HG02884 (cell line): ENCODE measurements at regions not wholly inside any gene's neighbourhood (a gene's known extent, or its start where the extent isn't known, plus 50 kb on each side); places are given as distances from the start of the nearest gene placed in this dataset.
"Not testable (repeated sequence)": the region's sequence is repeated elsewhere in the genome, so short reads cannot be mapped to it uniquely, and the experiment has no call there.

Experiments
- ATAC-seq: cut with Tn5 transposase; IDR thresholded peaks from one replicate; pipeline ENCODE4 v1.9.1; 2021; ENCODE audit warnings: mild to moderate bottlenecking, moderate library complexity; ENCODE audit not compliant: unreplicated experiment

- no peak for ATAC-seq
These were observed 109.2 kb downstream of the GJA1 start for GRCh38 chr6:121544691-121545090.

DNA sequence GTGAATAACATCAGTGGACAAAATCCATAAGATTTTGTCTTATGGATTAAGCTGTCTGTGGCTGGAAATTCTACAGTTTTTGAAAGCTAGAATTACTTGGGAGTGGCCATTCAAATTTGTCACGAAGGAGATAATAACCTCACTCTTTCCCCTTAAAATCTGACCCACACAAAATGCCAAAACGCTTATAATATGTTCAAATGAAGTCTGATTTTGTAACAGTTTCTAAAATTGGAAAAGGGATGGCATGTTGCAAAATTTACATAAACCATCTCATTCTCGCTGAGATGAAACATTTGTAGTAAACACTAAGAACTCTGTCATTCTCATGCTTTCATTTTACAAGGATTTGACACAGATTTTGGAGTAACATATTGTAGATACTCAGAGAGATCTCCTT, 112.7 kb downstream of the GJA1 start:
- no peak for ATAC-seq

GRCh38 chr6:121549736-121550135, 114.3 kb downstream of the GJA1 start:
- ATAC-seq: no peak

DNA sequence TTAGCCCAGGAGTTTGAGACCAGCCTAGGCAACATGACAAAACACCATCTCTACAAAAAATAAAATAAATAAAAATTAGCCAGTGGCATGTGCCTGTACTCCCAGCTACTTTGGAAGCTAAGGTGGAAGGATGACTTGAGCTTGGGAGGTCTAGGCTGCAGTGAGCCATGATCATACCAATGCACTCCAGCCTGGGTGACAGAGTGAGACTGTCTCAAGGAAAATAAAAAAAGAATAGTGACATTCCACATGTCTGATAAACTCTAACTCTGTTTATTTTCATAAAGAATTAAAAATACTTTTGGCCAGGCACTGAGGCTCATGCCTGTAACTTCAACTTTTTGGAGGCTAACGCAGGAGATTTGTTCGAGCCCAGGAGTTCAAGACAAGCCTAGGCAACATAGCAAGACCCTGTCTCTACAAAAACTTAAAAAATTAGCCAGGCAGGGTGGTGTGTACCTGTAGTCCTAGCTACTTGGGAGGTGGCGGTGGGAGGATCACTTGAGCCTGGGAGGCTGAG, 115.1 kb downstream of the GJA1 start:
- ATAC-seq: no peak

DNA sequence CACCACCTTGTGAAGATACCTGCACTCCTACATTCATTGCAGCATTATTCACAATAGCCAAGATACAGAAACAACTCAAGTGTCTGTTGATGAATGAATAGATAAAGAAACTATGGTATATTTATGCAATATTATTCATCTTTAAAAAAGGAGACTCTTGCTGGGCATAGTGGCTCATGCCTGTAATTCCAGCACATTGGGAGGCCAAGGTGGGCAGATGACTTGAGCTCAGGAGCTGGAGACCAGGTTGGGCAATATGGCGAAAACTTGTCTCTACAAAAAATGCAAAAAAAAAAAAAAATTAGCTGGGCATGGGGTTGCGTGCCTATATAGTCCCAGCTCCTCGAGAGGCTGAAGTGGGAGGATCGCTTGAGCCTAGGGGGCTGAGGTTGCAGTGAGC, 119.8 kb downstream of the GJA1 start:
- no peak for ATAC-seq

- not testable (repeated sequence) for ATAC-seq
These were observed 120.7 kb downstream of the GJA1 start for GRCh38 chr6:121556149-121556548.

DNA sequence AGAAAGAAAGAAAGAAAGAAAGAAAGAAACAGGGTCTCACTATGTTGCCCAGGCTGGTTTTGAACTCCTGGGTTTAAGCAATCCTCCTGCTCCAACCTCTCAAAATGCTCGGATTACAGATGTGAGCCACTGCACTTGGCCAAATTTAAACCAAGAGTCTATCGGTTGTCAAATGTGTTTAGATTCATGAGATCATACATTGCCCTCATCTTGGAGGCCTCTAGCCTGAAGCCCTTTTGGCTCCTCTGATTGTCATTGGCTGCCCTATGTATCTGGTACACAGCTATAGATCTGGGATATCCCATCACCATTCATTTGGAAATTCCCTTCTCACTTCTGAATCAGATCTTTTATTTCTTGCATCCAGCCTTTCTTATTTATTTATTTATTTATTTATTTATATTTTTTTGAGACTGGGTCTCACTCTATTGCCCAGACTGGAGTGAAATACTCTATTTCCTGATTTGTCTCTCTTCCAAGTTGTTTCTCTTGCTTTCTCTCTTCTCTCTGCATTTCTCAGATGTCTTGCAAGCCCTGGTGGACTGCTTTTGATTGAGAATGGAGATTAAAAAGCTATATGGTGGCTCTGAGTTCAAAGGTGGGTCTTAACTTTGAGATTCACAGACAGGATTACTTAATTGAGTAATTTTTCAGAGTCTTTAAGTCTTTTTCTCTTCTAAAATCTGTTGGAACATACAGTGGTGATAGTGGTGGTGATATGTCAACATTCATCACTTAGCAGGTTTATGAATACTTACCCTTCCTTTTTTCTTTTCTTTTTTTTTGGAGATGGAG, 121.9 kb downstream of the GJA1 start:
- ATAC-seq: no peak

DNA sequence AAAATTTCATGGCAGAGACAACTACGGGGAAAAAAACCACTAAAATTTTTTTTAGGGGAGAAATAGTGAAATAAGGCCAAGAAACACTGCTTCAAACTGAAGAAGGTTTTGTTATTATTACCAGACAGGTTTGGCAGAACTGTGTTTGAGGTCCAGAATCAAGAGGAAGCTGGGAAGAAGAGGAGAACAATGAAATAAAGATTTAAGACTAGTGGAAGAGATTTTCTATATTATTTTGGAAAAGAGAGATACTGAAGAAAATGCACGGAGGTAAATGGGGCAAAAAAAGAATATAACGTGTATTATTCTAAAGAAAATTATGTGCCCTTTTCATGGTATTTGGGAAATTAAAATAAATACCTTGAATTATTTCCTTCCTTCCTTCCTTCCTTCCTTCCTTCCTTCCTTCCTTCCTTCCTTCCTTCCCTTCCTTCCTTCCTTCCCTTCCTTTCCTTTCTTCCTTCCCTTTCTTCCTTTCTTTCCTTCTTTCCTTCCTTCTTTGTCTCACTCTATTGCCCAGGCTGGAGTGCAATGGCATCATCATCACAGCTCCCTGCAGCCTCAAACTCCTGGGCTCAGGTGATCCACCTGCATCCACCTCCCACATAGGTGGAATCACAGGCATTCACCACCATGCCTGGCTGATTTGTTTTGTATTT, 124.3 kb downstream of the GJA1 start:
- ATAC-seq: no peak

GRCh38 chr6:121560476-121560875, 125.0 kb downstream of the GJA1 start:
- no peak for ATAC-seq

DNA sequence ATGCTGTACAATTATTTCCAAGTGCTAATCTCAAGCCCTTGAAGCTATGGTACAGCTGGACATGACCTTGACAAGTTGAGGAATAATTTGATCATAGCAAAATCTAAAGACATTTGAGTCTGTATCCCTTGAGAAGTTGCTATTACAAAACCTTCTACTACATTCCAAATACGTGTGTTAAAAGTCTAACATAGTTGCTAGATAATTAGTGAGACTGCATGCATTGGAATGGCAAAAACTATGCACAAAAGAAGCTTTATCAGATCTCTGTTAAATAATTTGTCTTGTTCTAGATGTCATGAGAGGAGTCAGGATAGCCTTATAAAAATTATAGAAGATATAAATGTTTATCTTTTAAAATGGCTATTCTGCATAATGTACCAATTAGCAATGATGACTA, 127.8 kb downstream of the GJA1 start:
- no peak for ATAC-seq

DNA sequence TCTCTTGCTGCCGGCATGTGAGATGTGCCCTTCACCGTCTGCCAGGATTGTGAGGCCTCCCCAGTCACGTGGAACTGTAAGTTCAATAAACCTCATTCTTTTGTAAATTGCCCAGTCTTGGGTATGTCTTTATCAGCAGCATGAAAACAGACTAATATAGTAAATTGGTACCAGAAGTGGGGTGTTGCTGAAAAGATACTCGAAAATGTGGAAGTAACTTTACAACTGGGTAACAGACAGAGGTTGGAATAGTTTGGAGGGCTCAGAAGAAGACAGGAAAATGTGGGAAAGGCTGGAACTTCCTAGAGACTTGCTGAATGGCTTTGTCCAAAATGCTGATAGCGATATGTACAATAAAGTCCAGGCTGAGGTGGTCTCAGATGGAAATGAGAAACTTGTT, 129.1 kb downstream of the GJA1 start:
- ATAC-seq: not testable (repeated sequence)

DNA sequence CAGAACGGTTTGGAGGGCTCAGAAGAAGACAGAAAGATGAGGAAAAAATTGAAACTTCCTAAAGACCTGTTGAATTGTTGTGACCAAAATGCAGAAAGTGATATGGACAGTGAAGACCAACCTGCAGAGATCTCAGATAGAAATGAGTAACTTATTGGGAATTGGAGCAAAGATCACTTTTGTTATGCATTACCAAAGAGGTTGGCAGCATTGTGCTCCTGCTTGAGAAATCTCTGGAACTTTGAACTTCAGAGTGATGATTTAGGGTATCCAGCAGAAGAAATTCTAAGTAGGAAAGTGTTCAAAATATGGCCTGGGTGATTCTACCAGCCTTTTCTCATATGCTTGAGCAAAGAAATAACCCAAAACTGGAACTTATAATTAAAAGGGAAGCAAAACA, 136.0 kb downstream of the GJA1 start:
- ATAC-seq: no peak

- ATAC-seq: no peak
These were observed 138.0 kb downstream of the GJA1 start for GRCh38 chr6:121573481-121573880.

DNA sequence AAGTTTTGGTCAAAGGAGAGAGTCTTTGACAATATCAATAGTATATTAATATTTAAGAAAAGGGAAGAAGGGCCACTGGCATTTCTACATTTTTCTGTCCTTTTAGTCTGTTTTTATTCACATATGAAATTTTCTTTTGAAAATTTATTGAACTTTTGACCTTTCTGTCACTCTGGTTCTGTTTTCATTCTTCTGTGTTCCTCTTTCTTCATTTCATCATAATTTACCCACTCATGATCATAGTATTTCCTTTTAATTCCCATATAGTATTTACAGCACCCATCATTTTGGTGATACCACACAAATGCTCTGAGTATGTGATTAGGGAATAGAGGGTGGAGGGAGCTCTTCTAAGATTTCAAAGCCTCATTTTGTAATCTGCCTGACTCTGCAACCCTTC, 142.8 kb downstream of the GJA1 start:
- no peak for ATAC-seq

GRCh38 chr6:121579478-121579877, 144.0 kb downstream of the GJA1 start:
- no peak for ATAC-seq

GRCh38 chr6:121581327-121581726, 145.9 kb downstream of the GJA1 start:
- no peak for ATAC-seq

DNA sequence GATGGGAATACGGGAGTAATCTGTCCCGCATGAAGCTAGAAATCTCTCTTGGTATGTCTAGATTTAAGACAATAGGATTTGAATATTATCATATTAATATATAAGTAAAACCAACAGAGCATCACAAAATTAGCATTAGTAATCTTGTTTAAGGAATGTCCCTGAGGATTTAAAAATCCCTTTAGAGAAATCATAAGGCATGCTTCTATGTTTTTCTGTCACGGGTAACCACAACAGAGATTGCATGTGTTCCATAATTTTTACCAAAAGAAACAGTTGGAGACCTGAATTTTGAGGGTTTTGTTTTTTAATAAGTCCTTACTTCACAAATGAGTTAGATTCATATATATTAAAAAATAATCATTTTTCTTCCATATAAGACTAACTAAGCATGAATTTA, 146.8 kb downstream of the GJA1 start:
- no peak for ATAC-seq

DNA sequence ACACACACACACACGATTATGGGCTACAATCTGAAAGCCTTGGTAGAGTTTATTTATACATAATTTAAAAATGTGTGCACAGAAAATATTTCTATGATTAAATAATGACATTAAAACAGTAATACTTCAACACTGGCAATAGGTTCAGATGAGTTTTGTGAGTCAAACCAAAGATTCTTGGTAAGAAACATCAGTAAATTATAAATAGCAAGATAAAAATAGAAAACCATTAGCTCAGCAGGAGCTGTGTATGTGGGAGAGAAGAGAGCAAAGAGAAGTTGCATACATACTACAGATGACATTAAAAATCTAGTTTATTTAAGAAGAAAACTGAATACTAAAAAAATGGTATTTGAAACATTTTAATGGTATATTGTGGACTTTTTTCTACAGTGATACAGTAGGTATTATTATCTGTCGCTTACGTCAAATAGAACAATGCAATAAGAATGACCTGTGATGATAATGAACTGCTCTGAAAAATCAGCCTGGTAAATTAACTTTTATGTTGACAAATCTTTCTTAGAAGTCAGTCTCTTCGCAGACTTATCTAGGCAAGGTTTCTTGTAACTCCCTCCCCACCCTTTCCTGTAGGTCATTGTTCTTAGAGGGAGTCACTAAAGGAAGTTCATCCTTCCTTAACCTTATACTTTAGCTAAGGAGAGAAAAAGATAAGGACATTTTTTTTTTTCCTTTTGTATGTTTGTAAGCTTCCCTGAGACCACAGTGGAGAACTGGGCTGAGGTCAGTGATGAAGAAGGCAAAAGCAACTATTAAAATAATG, 149.3 kb downstream of the GJA1 start:
- ATAC-seq: no peak

- no peak for ATAC-seq
These were observed 155.0 kb downstream of the GJA1 start for GRCh38 chr6:121590438-121590837.

- no peak for ATAC-seq
These were observed 155.5 kb downstream of the GJA1 start for GRCh38 chr6:121590916-121591315.

DNA sequence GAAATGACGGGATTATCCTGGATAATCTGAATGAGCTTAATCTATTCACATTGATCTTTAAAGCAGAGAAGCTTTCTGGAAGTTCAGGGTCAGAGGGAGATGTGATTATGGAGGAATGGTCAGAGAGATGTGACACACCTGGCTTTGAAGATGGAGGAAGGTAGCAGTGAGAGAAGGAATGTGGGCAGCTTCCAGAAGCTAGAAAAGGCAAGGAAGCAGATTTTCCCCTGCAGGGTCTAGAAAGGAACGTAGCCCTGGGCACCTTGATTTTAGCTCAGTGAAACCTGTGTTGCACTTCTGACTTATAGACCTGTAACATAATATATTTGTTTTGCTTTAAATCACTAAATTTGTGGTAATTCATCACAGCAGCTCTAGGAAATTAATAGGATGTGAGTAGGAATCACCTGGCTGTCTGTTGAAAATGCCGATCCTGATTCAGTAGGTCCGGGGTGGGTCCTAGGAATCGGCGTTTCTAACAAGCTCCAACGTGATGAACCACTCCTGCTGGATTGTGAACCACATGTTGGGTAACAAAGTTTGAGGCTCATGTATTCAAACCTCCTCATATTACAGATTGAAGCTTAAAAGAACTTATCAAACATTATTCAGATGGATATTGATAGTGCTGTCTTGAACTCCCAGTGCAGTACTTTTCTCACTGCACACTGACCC, 157.0 kb downstream of the GJA1 start:
- no peak for ATAC-seq
